ENCODE measurements at regions not wholly inside any gene's neighbourhood (a gene's known extent, or its start where the extent isn't known, plus 50 kb on each side); places are given as distances from the start of the nearest gene placed in this dataset.

DNA sequence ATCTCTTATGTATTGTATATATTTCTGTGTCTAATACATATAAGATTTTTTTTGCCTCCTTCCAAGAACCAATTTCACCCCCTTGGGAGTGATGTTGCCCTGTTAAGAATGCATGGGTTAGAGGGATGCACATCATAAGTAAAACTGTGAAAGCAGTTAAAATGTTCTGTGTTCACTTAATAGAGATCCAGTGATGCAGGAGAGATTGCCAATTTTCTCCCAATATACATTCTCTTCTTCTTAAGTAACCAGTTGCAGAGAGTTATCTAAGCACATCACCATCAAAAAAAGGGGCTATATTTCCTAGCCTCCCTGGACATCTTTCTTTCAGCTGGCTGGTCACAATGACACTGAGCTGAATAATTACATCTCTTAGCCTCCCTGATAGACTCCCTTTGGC is 307.0 kb downstream of the OSTF1 start:
- H3K4me3 ChIP-seq (ENCODE audit: low read depth, low read length) = no peak overlapping the region
- TF ChIP-seq, protein P1, sequence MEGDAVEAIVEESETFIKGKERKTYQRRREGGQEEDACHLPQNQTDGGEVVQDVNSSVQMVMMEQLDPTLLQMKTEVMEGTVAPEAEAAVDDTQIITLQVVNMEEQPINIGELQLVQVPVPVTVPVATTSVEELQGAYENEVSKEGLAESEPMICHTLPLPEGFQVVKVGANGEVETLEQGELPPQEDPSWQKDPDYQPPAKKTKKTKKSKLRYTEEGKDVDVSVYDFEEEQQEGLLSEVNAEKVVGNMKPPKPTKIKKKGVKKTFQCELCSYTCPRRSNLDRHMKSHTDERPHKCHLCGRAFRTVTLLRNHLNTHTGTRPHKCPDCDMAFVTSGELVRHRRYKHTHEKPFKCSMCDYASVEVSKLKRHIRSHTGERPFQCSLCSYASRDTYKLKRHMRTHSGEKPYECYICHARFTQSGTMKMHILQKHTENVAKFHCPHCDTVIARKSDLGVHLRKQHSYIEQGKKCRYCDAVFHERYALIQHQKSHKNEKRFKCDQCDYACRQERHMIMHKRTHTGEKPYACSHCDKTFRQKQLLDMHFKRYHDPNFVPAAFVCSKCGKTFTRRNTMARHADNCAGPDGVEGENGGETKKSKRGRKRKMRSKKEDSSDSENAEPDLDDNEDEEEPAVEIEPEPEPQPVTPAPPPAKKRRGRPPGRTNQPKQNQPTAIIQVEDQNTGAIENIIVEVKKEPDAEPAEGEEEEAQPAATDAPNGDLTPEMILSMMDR (IDR thresholded peaks at IDR 0.05; ENCODE audit: insufficient read depth, low read depth, low read length) = no peak
- DNase-seq (ENCODE audit: low read depth) = no peak

DNA sequence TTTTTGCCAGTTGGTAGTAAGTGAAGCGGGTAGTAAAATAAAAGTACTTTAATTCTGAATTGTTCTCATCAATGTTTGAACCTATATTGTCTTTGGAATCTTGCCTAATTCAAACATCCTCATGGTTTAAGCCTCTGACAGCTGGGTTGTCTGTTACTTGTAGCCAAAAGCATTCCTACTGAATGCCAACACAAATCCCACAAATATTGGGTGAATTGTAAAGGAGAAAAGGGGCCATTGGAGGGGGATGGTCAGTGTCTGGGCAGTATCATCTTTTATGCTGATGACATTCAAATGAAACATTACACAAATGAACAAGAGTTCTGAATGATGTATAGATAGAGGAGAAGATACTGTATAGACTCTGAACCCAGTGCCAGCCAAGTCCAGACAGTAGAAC is 309.5 kb downstream of the OSTF1 start:
- H3K4me3 ChIP-seq (ENCODE audit: low read depth, low read length) = no peak overlapping the region
- TF ChIP-seq, protein P1 (IDR thresholded peaks at IDR 0.05; ENCODE audit: insufficient read depth, low read depth, low read length) = no peak
- DNase-seq (ENCODE audit: low read depth) = no peak

DNA sequence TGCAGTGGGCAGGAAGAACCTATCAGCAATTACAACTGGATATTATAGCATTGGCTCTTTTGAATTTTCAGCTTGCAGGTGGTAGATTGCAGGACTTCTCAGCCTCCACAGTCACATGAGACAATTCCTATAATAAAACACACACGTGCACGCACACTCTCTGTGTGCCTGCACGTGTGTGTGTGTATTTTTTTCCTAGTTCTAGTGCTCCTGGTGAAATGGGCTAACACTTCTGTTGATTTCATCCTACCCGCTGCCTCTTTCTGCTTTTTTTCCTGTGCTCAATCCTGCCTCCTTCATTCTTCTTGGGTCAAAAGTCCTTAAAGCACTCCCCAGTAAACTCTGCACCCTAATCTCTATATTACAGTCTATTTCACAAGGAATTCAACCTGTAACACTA is 320.1 kb downstream of the OSTF1 start:
- DNase-seq (ENCODE audit: low read depth) = no peak
- TF ChIP-seq, protein P1 (IDR thresholded peaks at IDR 0.05; ENCODE audit: insufficient read depth, low read depth, low read length) = no peak
- no peak overlapping the region for H3K4me3 ChIP-seq (ENCODE audit: low read depth, low read length)

DNA sequence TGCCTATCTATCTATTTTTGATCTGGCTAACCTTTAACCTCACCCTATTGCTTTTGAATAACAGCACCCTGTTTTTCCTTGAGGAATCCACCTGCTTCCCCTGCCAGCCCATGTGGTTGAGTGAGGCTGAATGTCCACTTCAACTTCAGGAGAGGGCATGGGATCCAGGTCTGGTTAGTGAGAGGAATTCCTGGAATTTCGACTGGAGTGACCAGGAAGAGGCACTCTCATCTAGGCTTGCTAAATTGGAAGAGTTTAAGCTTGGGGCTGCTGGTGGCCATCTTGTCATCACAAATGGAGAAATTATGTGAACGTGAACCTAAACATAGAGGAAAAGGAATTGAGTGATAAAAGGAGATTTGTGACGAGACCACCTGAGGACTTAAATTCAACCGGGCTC is 322.1 kb downstream of the OSTF1 start:
- DNase-seq (ENCODE audit: low read depth) = no peak
- TF ChIP-seq, protein P1 (IDR thresholded peaks at IDR 0.05; ENCODE audit: insufficient read depth, low read depth, low read length) = no peak
- no peak overlapping the region for H3K4me3 ChIP-seq (ENCODE audit: low read depth, low read length)

DNA sequence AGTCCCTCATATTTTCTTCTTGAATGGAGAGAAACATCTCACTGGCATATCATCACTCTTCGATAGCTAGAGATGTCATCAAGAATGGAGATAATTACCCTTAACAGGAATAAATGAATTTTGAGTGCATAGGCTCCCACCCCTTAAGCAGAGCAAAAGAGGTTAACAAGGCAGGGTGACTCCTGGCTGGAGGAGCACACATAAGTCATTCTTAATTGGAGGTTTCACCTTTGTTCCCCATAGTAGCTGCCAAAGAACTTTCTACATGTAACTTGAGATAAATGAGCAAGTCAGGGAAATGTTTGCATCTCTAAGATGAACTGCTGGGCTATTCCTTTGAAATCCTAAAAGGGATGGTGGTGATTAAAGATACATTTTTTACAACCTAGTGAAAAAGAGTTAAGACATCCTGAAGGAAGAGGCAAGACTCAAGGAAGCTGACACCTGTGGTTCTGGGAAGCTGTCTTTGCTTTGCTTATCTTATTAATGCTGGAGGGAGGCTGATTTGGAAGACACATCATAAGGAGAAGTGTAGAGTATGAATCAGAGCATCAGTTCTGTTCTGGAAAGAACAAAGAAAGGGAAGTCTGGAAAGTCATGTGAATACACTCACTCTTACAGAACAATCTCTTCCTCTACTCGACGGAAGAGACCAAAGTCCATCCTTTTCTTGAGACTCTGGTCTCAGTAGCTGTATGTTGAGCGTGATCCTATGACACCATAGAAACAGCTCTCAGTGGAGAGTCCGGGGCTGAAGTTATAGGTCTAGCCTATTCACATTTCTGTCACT is 326.3 kb downstream of the OSTF1 start:
- DNase-seq (ENCODE audit: low read depth) = no peak
- TF ChIP-seq, protein P1 (IDR thresholded peaks at IDR 0.05; ENCODE audit: insufficient read depth, low read depth, low read length) = no peak
- H3K4me3 ChIP-seq (ENCODE audit: low read depth, low read length) = no peak overlapping the region

DNA sequence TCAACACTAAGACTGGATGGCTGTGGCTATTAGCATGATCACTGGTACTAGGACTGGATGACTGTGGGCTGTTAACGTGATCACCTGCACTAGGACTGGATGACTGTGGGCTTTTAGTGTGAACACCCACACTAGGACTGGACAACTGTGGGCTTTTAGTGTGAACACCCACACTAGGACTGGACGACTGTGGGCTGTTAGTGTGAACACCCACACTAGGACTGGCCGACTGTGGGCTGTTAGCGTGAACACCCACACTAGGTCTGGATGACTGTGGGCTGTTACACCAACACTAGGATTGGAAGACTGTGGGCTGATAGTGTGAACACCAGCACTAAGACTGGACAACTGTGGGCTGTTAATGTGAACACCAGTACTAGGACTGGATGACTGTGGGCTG is 329.2 kb downstream of the OSTF1 start:
- no peak for DNase-seq (ENCODE audit: low read depth)
- no peak overlapping the region for H3K4me3 ChIP-seq (ENCODE audit: low read depth, low read length)
- TF ChIP-seq, protein P1 (IDR thresholded peaks at IDR 0.05; ENCODE audit: insufficient read depth, low read depth, low read length) = no peak

DNA sequence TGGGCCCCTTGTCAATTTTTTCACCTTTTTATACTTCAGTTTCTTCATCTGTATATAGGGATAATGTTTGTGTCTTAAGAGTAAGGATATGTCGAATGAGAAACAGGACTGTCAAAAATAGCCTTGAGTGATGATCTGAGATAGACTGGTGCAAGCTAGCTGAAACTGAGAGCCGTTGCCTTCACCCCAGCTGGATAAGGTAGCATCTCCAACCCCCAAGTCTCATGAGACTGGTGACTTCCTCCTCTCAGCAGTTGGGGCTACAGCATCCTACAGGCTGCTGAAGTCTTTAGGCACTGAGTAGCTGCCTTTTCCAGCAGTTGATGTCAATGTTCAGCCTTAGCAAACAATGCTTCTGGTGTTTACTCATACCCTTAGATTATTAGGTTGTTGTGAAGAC is 330.2 kb downstream of the OSTF1 start:
- H3K4me3 ChIP-seq (ENCODE audit: low read depth, low read length) = no peak overlapping the region
- no peak for DNase-seq (ENCODE audit: low read depth)
- TF ChIP-seq, protein P1 (IDR thresholded peaks at IDR 0.05; ENCODE audit: insufficient read depth, low read depth, low read length) = no peak

Measured in fibroblast of villous mesenchyme (primary cell).